H1 (cell line): ENCODE measurements at regions not wholly inside any gene's neighbourhood (a gene's known extent, or its start where the extent isn't known, plus 50 kb on each side); places are given as distances from the start of the nearest gene placed in this dataset.

Experiments
- CTCF ChIA-PET: fragments of 300-600 bp; sonication (Branson Sonifier 250); formaldehyde crosslinking; loops from one replicate; lab custom pipeline; 2021; ENCODE audit not compliant: partially characterized antibody; lab: Charles Lee
- POLR2A ChIA-PET: fragments of 300-600 bp; sonication (Branson Sonifier 250); formaldehyde crosslinking; loops from one replicate; lab custom pipeline; 2021; ENCODE audit warnings: inconsistent platforms; ENCODE audit not compliant: partially characterized antibody; lab: Charles Lee
- DNase-seq, 2 experiments: peaks; one replicate each; pipeline versions ENCODE4 v3.0.0 to v3.0.0-alpha.2; 2010 to 2022; ENCODE audit warnings: low spot score in 2 of 2, low read depth in 1 of 2, mixed read lengths in 1 of 2
- FAIRE-seq: peaks from 2 replicates; lab custom pipeline; 2011; peaks lifted over from hg19 to GRCh38; lab: Jason Lieb, UNC
- H2AFZ ChIP-seq: 2 replicates; pipeline ENCODE4 v1.8.1; 2012; ENCODE audit warnings: low read length, inconsistent platforms
- H2AK5ac ChIP-seq: 2 replicates; pipeline ENCODE4 v1.6.1; 2013; ENCODE audit warnings: low read depth, low read length
- H2BK120ac ChIP-seq: replicated peaks from 2 replicates; pipeline ENCODE3; 2013; ENCODE audit warnings: low read depth, low read length, inconsistent platforms
- H2BK12ac ChIP-seq: 2 replicates; pipeline ENCODE4 v1.6.1; 2013; ENCODE audit warnings: low read depth, low read length
- H2BK15ac ChIP-seq: 2 replicates; pipeline ENCODE4 v1.6.1; 2013; ENCODE audit warnings: low read length
- H2BK20ac ChIP-seq: 2 replicates; pipeline ENCODE4 v1.6.1; 2013; ENCODE audit warnings: low read length
- H2BK5ac ChIP-seq: 2 replicates; pipeline ENCODE4 v1.6.1; 2013; ENCODE audit warnings: low read depth, low read length
- H3K14ac ChIP-seq: 2 replicates; pipeline ENCODE4 v1.6.1; 2013; ENCODE audit warnings: inconsistent platforms; ENCODE audit not compliant: insufficient read length
- H3K18ac ChIP-seq: 2 replicates; pipeline ENCODE4 v1.6.1; 2013; ENCODE audit warnings: low read length; ENCODE audit errors: extremely low read depth
- H3K23ac ChIP-seq: 2 replicates; pipeline ENCODE4 v1.6.1; 2013; ENCODE audit warnings: inconsistent platforms; ENCODE audit not compliant: insufficient read length
- H3K23me2 ChIP-seq: 2 replicates; pipeline ENCODE4 v1.6.1; 2013; ENCODE audit warnings: low read depth, low read length
- H3K27ac ChIP-seq: 2 replicates; pipeline ENCODE4 v1.6.1; 2011; ENCODE audit warnings: low read depth, low read length, inconsistent platforms
- H3K27me3 ChIP-seq, 4 experiments: replicated peaks in 1 of 4; 1 replicate in 1 of 4; 2 replicates in 3 of 4; pipeline versions ENCODE4 v1.6.1 to v1.8.1; 2011 to 2013; ENCODE audit warnings: low read length in 3 of 4, mild to moderate bottlenecking in 3 of 4, inconsistent platforms in 2 of 4, mixed read lengths in 2 of 4, moderate library complexity in 1 of 4; ENCODE audit not compliant: control insufficient read depth in 3 of 4, insufficient read depth in 3 of 4; ENCODE audit errors: extremely low read depth in 1 of 4
- H3K36me3 ChIP-seq, 4 experiments: 2 replicates each; pipeline versions ENCODE4 v1.6.1 to v1.8.1; 2011 to 2013; ENCODE audit warnings: mild to moderate bottlenecking in 4 of 4, low read length in 3 of 4, moderate library complexity in 2 of 4, control low read depth in 1 of 4, inconsistent platforms in 1 of 4; ENCODE audit not compliant: insufficient read depth in 4 of 4, control insufficient read depth in 2 of 4
- H3K4ac ChIP-seq: replicated peaks from 2 replicates; pipeline ENCODE3; 2013; ENCODE audit warnings: low read length, low read depth, mixed read lengths, inconsistent platforms; ENCODE audit not compliant: insufficient read length
- H3K4me1 ChIP-seq, 4 experiments: replicated peaks in 1 of 4; 1 replicate in 1 of 4; 2 replicates in 3 of 4; pipeline versions ENCODE4 v1.6.1 to v1.8.1; 2011 to 2013; ENCODE audit warnings: low read length in 3 of 4, inconsistent platforms in 2 of 4, mixed read lengths in 1 of 4; ENCODE audit not compliant: insufficient read depth in 4 of 4, control insufficient read depth in 3 of 4
- H3K4me2 ChIP-seq, 2 experiments: 2 replicates each; pipeline versions ENCODE4 v1.6.1 to v1.8.1; 2011 to 2013; ENCODE audit warnings: low read depth in 2 of 2, low read length in 2 of 2, control low read depth in 1 of 2, inconsistent platforms in 1 of 2, mild to moderate bottlenecking in 1 of 2; ENCODE audit not compliant: insufficient read depth in 1 of 2
- H3K4me3 ChIP-seq, 4 experiments: fragments of 200-600, 300-600 bp in 1 of 4; sonication (generic), shearing (Covaris generic), sonication (Bioruptor Twin) in 1 of 4; 2 replicates each; pipeline versions ENCODE4 v1.5.1 to v1.8.1; 2011 to 2016; ENCODE audit warnings: low read length in 4 of 4, low read depth in 3 of 4, control low read depth in 2 of 4, inconsistent platforms in 2 of 4, mild to moderate bottlenecking in 2 of 4, mixed read lengths in 1 of 4, moderate library complexity in 1 of 4; ENCODE audit not compliant: insufficient read depth in 2 of 4; ENCODE audit errors: extremely low read depth in 1 of 4
- H3K56ac ChIP-seq: replicated peaks from 2 replicates; pipeline ENCODE3; 2013; ENCODE audit warnings: low read depth, mild to moderate bottlenecking, mixed read lengths, low read length, inconsistent platforms; ENCODE audit not compliant: insufficient read length
- H3K79me1 ChIP-seq: 2 replicates; pipeline ENCODE4 v1.6.1; 2013; ENCODE audit warnings: low read depth, low read length, control low read depth
- H3K79me2 ChIP-seq, 2 experiments: 2 replicates each; pipeline versions ENCODE4 v1.6.1 to v1.8.1; 2012 to 2013; ENCODE audit warnings: low read length in 2 of 2, mild to moderate bottlenecking in 2 of 2, inconsistent platforms in 1 of 2; ENCODE audit not compliant: insufficient read depth in 2 of 2, control insufficient read depth in 1 of 2
- H3K9ac ChIP-seq, 4 experiments: replicated peaks in 1 of 4; 1 replicate in 1 of 4; 2 replicates in 3 of 4; pipeline versions ENCODE4 v1.6.1 to v1.8.1; 2011 to 2013; ENCODE audit warnings: low read depth in 3 of 4, low read length in 3 of 4, control low read depth in 2 of 4, mild to moderate bottlenecking in 2 of 4, moderate library complexity in 2 of 4, inconsistent platforms in 1 of 4; ENCODE audit errors: extremely low read depth in 1 of 4
- H3K9me3 ChIP-seq, 2 experiments: 2 replicates each; pipeline versions ENCODE4 v1.6.1 to v1.8.1; 2012 to 2013; ENCODE audit warnings: mild to moderate bottlenecking in 2 of 2, moderate library complexity in 2 of 2, control low read depth in 1 of 2, inconsistent platforms in 1 of 2, low read depth in 1 of 2, low read length in 1 of 2, mixed read lengths in 1 of 2; ENCODE audit not compliant: insufficient read depth in 2 of 2
- H4K20me1 ChIP-seq, 2 experiments: replicated peaks in 1 of 2; 2 replicates each; pipeline versions ENCODE3 to v1.8.1; 2011 to 2013; ENCODE audit warnings: inconsistent platforms in 2 of 2, low read length in 2 of 2, mild to moderate bottlenecking in 1 of 2; ENCODE audit not compliant: insufficient read depth in 2 of 2, control insufficient read depth in 1 of 2
- H4K5ac ChIP-seq: 2 replicates; pipeline ENCODE4 v1.6.1; 2013; ENCODE audit warnings: low read length, low read depth, mixed read lengths, inconsistent platforms; ENCODE audit not compliant: insufficient read length
- H4K8ac ChIP-seq: 2 replicates; pipeline ENCODE4 v1.8.0; 2013; ENCODE audit warnings: mild to moderate bottlenecking, moderate library complexity, low read length, inconsistent platforms; ENCODE audit not compliant: insufficient read depth; ENCODE audit errors: extremely low read depth
- H4K91ac ChIP-seq: replicated peaks from 2 replicates; pipeline ENCODE3; 2013; ENCODE audit warnings: low read length, mixed read lengths, inconsistent platforms; ENCODE audit not compliant: insufficient read length
- CTCF ChIP-seq, 3 experiments: IDR thresholded peaks; 1 replicate in 2 of 3; 2 replicates in 1 of 3; pipeline versions ENCODE4 v1.5.1 to v1.6.1; 2011; ENCODE audit warnings: low read length in 3 of 3, mild to moderate bottlenecking in 3 of 3, inconsistent platforms in 2 of 3, low read depth in 1 of 3, moderate library complexity in 1 of 3; ENCODE audit not compliant: insufficient read depth in 1 of 3; ENCODE audit errors: control extremely low read depth in 1 of 3
- KDM4A ChIP-seq: IDR thresholded peaks from one replicate; pipeline ENCODE4 v1.7.1; 2012; ENCODE audit warnings: low read depth, mild to moderate bottlenecking, moderate library complexity, low read length, inconsistent platforms; ENCODE audit not compliant: severe bottlenecking
- RBBP5 ChIP-seq: IDR thresholded peaks from 2 replicates; pipeline ENCODE4 v1.7.1; 2012; ENCODE audit warnings: low read depth, mild to moderate bottlenecking, inconsistent platforms, low read length, moderate library complexity, borderline replicate concordance
- TAF1 ChIP-seq: IDR thresholded peaks from 2 replicates; pipeline ENCODE4 v1.6.1; 2011; ENCODE audit warnings: mild to moderate bottlenecking, low read depth, low read length
- WGBS, 2 experiments: shearing (Covaris generic) in 1 of 2; methylation state at CpG; one replicate each; pipeline versions ENCODE4 v1.1.6 to v1.1.7; 2013 to 2015; ENCODE audit warnings: low lambda C conversion rate in 2 of 2, mixed read lengths in 2 of 2, inconsistent platforms in 1 of 2, low coverage in 1 of 2, missing lambda C conversion rate in 1 of 2; ENCODE audit not compliant: insufficient replicate concordance in 2 of 2, insufficient coverage in 1 of 2, insufficient read length in 1 of 2; ENCODE audit errors: extremely low coverage in 1 of 2, missing lambda C conversion rate in 1 of 2; 5-methylcytosine and 5-hydroxymethylcytosine counted together

GRCh38 chr11:70778883-70779282, 380.6 kb downstream of the CTTN start:
- Histone ChIP-seq H2BK15ac (no peak overlapping the region), H2AFZ (no peak overlapping the region), H4K91ac (no peak overlapping the region), H2BK20ac (no peak overlapping the region), H3K14ac (no peak overlapping the region), H2BK5ac (no peak overlapping the region), H3K56ac (no peak overlapping the region), H4K20me1 (peaks cover 0 to 7% of the 10 kb centered on the region in 2 experiments), H3K79me2 (no peaks in the 10 kb centered on the region), H3K27ac (no peak overlapping the region), H3K4ac (no peak overlapping the region), H3K27me3 (no peaks in the 10 kb centered on the region), H2BK120ac (no peak overlapping the region), H3K18ac (no peak overlapping the region), H3K4me3 (no peak overlapping the region), H2AK5ac (no peak overlapping the region), H4K8ac (no peak overlapping the region), H3K4me1 (no peaks in the 10 kb centered on the region), H3K9ac (no peak overlapping the region), H2BK12ac (no peak overlapping the region), H3K9me3 (no peaks in the 10 kb centered on the region), H3K79me1 (no peaks in the 10 kb centered on the region; the same call in 1 of the 2 replicates), H3K4me2 (no peak overlapping the region), H4K5ac (no peak overlapping the region), H3K23ac (no peak overlapping the region), H3K23me2 (peaks cover 10% of the 10 kb centered on the region; the same call in 1 of the 2 replicates), H3K36me3 (no peaks in the 10 kb centered on the region)
- CTCF ChIA-PET: interaction anchor here (0.6 to 1.2 kb wide), 3 partner anchors 22 to 401 kb away, joined by 3 to 5 read pairs (median 4); no protein-coding TSS in a partner anchor
- FAIRE-seq: no peak
- POLR2A ChIA-PET: interaction anchor here (1.5 to 2.0 kb wide), 2 partner anchors 9 to 10 kb away, joined by 3 to 5 read pairs; no protein-coding TSS in a partner anchor
- TF ChIP-seq TAF1 (no peak), CTCF (IDR thresholded peaks at IDR 0.05; ENCODE audit: control extremely low read depth in 1 of 3, insufficient read depth in 1 of 3, low read depth in 1 of 3, low read length in 3 of 3) (no peak), KDM4A (no peak), RBBP5 (no peak)
- WGBS, 2 experiments: 90% methylated on average over 7 of the region's 7 CpGs; no CpG with 5 or more reads in 1 of the 2 experiments
- no peak for DNase-seq
